ENCODE measurements at regions not wholly inside any gene's neighbourhood (a gene's known extent, or its start where the extent isn't known, plus 50 kb on each side); places are given as distances from the start of the nearest gene placed in this dataset.
A peak's percentile ranks its signal among the peaks of the same experiment; 100 is the strongest.

GRCh38 chr5:115355095-115355494 lies 58.6 kb upstream of the CCDC112 start:
- DNase-seq (ENCODE audit: low read depth), result no peak
- no peak overlapping the region for H3K4me3 ChIP-seq (ENCODE audit: low read depth, low read length)
- TF ChIP-seq, protein P1, sequence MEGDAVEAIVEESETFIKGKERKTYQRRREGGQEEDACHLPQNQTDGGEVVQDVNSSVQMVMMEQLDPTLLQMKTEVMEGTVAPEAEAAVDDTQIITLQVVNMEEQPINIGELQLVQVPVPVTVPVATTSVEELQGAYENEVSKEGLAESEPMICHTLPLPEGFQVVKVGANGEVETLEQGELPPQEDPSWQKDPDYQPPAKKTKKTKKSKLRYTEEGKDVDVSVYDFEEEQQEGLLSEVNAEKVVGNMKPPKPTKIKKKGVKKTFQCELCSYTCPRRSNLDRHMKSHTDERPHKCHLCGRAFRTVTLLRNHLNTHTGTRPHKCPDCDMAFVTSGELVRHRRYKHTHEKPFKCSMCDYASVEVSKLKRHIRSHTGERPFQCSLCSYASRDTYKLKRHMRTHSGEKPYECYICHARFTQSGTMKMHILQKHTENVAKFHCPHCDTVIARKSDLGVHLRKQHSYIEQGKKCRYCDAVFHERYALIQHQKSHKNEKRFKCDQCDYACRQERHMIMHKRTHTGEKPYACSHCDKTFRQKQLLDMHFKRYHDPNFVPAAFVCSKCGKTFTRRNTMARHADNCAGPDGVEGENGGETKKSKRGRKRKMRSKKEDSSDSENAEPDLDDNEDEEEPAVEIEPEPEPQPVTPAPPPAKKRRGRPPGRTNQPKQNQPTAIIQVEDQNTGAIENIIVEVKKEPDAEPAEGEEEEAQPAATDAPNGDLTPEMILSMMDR (conservative IDR thresholded peaks at IDR 0.05; ENCODE audit: low read depth, low read length), result no peak

DNA sequence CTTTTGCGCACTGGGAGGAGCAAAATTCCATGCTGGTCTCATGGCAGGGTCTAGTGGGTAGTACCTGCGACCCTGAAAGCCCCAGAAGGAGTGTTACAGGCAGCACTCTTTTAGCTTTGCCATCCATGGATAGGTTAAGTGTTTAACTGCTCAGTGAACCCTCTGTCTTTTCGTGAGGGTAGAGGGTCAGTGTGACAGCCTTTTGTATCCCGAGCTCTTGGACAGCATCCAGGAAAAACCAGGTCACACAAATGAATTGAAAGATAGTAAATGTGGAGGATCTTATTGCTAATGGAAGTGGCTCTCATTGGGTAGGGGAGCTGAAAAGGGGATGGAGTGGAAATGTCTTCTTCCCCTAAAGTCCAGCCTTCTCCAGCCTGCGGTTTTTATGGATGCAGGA lies 57.8 kb upstream of the CCDC112 start:
- H3K4me3 ChIP-seq (ENCODE audit: low read depth, low read length), result no peak overlapping the region
- TF ChIP-seq, protein P1 (conservative IDR thresholded peaks at IDR 0.05; ENCODE audit: low read depth, low read length), result no peak
- no peak for DNase-seq (ENCODE audit: low read depth)

DNA sequence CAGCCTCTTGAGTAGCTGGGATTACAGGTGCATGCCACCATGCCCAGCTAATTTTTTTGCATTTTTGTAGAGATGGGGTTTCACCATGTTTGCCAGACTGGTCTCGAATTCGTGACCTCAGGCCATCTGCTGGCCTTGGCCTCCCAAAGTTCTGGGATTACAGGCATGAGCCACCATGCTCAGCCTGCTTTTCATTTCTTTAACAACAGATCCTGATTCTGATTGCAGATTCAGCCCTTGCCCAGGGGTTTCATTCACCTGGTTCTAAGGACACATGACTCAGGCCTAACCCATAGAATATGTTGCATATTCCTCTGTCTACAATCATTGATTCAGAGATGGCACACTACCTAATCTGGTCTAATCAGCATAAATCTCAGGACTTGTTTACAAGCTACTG lies 56.1 kb upstream of the CCDC112 start:
- DNase-seq (ENCODE audit: low read depth), result no peak
- TF ChIP-seq, protein P1 (conservative IDR thresholded peaks at IDR 0.05; ENCODE audit: low read depth, low read length), result no peak

GRCh38 chr5:115351356-115352195 lies 55.1 kb upstream of the CCDC112 start:
- TF ChIP-seq, protein P1 (conservative IDR thresholded peaks at IDR 0.05; ENCODE audit: low read depth, low read length), result no peak
- peak; percentile 72 for DNase-seq (ENCODE audit: low read depth)
- no peak overlapping the region for H3K4me3 ChIP-seq (ENCODE audit: low read depth, low read length)

More for the DNA sequence above, 56.1 kb upstream of the CCDC112 start:
- no peak overlapping the region for H3K4me3 ChIP-seq (ENCODE audit: low read depth, low read length)

GRCh38 chr5:115350894-115351293 lies 54.4 kb upstream of the CCDC112 start:
- no peak overlapping the region for H3K4me3 ChIP-seq (ENCODE audit: low read depth, low read length)
- TF ChIP-seq, protein P1 (conservative IDR thresholded peaks at IDR 0.05; ENCODE audit: low read depth, low read length), result no peak
- DNase-seq (ENCODE audit: low read depth), result no peak

- H3K4me3 ChIP-seq (ENCODE audit: low read depth, low read length), result no peak overlapping the region
- peak; percentile 92 for DNase-seq (ENCODE audit: low read depth)
- TF ChIP-seq, protein P1 (conservative IDR thresholded peaks at IDR 0.05; ENCODE audit: low read depth, low read length), result peak; percentile 25
Measured at GRCh38 chr5:115349001-115349817, 52.8 kb upstream of the CCDC112 start.
